IMR-90 (cell line): ENCODE measurements at regions not wholly inside any gene's neighbourhood (a gene's known extent, or its start where the extent isn't known, plus 50 kb on each side); places are given as distances from the start of the nearest gene placed in this dataset.

Experiments used
- ATAC-seq: fragments of 200-7000 bp; cut with Tn5 transposase; 2 replicates; pipeline ENCODE4 v1.9.1; 2020; ENCODE audit warnings: low read depth, mild to moderate bottlenecking, moderate library complexity
- BruUV-seq: library from RNA; stranded (reverse); fragments of 400-500 nt; replicated peaks from 2 replicates; lab custom pipeline; 2021; lab: Mats Ljungman, UMichigan
- CTCF ChIA-PET: fragments of 300-600 bp; formaldehyde crosslinking; extraction: SDS; loops from one replicate; lab custom pipeline; 2021; ENCODE audit warnings: antibody characterized with exemption; lab: Yijun Ruan, JAX
- POLR2A ChIA-PET: fragments of 300-600 bp; sonication (Branson Sonifier 250); formaldehyde crosslinking; loops from one replicate; lab custom pipeline; 2022; ENCODE audit warnings: antibody characterized with exemption; ENCODE audit not compliant: unreplicated experiment; lab: Charles Lee
- DNase-seq: peaks from one replicate; pipeline ENCODE4 v3.0.0; 2013
- H2AFZ ChIP-seq: replicated peaks from 2 replicates; pipeline ENCODE3; 2013; ENCODE audit warnings: low read length, mild to moderate bottlenecking; ENCODE audit not compliant: poor library complexity
- H2AK5ac ChIP-seq: 2 replicates; pipeline ENCODE4 v1.6.1; 2013; ENCODE audit warnings: low read depth, low read length, inconsistent platforms
- H2AK9ac ChIP-seq: replicated peaks from 2 replicates; pipeline ENCODE3; 2013; ENCODE audit warnings: mild to moderate bottlenecking, low read depth, low read length, moderate library complexity; ENCODE audit not compliant: poor library complexity
- H2BK120ac ChIP-seq: 2 replicates; pipeline ENCODE4 v1.6.1; 2013; ENCODE audit warnings: low read depth, low read length, inconsistent platforms
- H2BK15ac ChIP-seq: 3 replicates; pipeline ENCODE4 v1.6.1; 2013; ENCODE audit warnings: low read depth, low read length, inconsistent platforms
- H2BK20ac ChIP-seq: 2 replicates; pipeline ENCODE4 v1.6.1; 2013; ENCODE audit warnings: low read depth, mild to moderate bottlenecking, inconsistent platforms, low read length, moderate library complexity
- H2BK5ac ChIP-seq: 2 replicates; pipeline ENCODE4 v1.6.1; 2013; ENCODE audit warnings: mild to moderate bottlenecking, low read depth, low read length, inconsistent platforms; ENCODE audit not compliant: poor library complexity, severe bottlenecking
- H3K14ac ChIP-seq: replicated peaks from 2 replicates; pipeline ENCODE4 v1.6.1; 2013; ENCODE audit warnings: low read depth, low read length, inconsistent platforms
- H3K18ac ChIP-seq: 2 replicates; pipeline ENCODE4 v1.6.1; 2013; ENCODE audit warnings: low read depth, low read length, control low read depth
- H3K23ac ChIP-seq: 2 replicates; pipeline ENCODE4 v1.6.1; 2013; ENCODE audit warnings: low read depth, low read length, inconsistent platforms
- H3K27ac ChIP-seq: 2 replicates; pipeline ENCODE4 v1.5.1; 2013; ENCODE audit warnings: mild to moderate bottlenecking, control low read depth, low read length; ENCODE audit not compliant: insufficient read depth
- H3K27me3 ChIP-seq: 2 replicates; pipeline ENCODE4 v1.6.1; 2013; ENCODE audit warnings: low read length; ENCODE audit not compliant: control insufficient read depth, insufficient read depth
- H3K36me3 ChIP-seq: 2 replicates; pipeline ENCODE4 v1.6.1; 2013; ENCODE audit warnings: low read length, mixed read lengths; ENCODE audit not compliant: control insufficient read depth, insufficient read depth
- H3K4ac ChIP-seq: 2 replicates; pipeline ENCODE4 v1.6.1; 2013; ENCODE audit warnings: low read depth, low read length, inconsistent platforms
- H3K4me1 ChIP-seq: 2 replicates; pipeline ENCODE4 v1.6.1; 2013; ENCODE audit warnings: low read length, mixed read lengths; ENCODE audit not compliant: control insufficient read depth, insufficient read depth
- H3K4me2 ChIP-seq: 2 replicates; pipeline ENCODE4 v1.6.1; 2013; ENCODE audit warnings: low read depth, mild to moderate bottlenecking, control low read depth, low read length, moderate library complexity
- H3K4me3 ChIP-seq: 2 replicates; pipeline ENCODE4 v1.5.1; 2013; ENCODE audit warnings: low read depth, mild to moderate bottlenecking, control low read depth, low read length, moderate library complexity; ENCODE audit not compliant: insufficient read depth
- H3K56ac ChIP-seq: 2 replicates; pipeline ENCODE4 v1.6.1; 2013; ENCODE audit warnings: low read length, inconsistent platforms; ENCODE audit not compliant: insufficient read depth; ENCODE audit errors: extremely low read depth
- H3K79me1 ChIP-seq, 2 experiments: 2 replicates each; pipeline ENCODE4 v1.6.1; 2013; ENCODE audit warnings: low read length in 2 of 2, inconsistent platforms in 1 of 2, low read depth in 1 of 2
- H3K9ac ChIP-seq: 2 replicates; pipeline ENCODE4 v1.6.1; 2013; ENCODE audit warnings: low read depth, low read length, control low read depth
- H3K9me1 ChIP-seq: 2 replicates; pipeline ENCODE4 v1.6.1; 2013; ENCODE audit warnings: low read length, inconsistent platforms; ENCODE audit not compliant: insufficient read depth
- H3K9me3 ChIP-seq: 2 replicates; pipeline ENCODE4 v1.6.1; 2013; ENCODE audit warnings: low read length; ENCODE audit not compliant: control insufficient read depth, insufficient read depth
- H4K20me1 ChIP-seq: 2 replicates; pipeline ENCODE4 v1.6.1; 2013; ENCODE audit warnings: low read length, inconsistent platforms; ENCODE audit not compliant: insufficient read depth
- H4K5ac ChIP-seq: 2 replicates; pipeline ENCODE4 v1.6.1; 2013; ENCODE audit warnings: mild to moderate bottlenecking, low read depth, low read length, control low read depth
- H4K8ac ChIP-seq, 2 experiments: 2 replicates each; pipeline ENCODE4 v1.6.1; 2013; ENCODE audit warnings: low read depth in 2 of 2, low read length in 2 of 2, control low read depth in 1 of 2, inconsistent platforms in 1 of 2
- H4K91ac ChIP-seq: 2 replicates; pipeline ENCODE4 v1.6.1; 2013; ENCODE audit warnings: low read depth, low read length, inconsistent platforms; ENCODE audit not compliant: insufficient read depth
- BHLHE40 ChIP-seq: fragments of 150-350 bp; IDR thresholded peaks from 2 replicates; pipeline ENCODE4 v1.6.1; 2016; ENCODE audit warnings: mild to moderate bottlenecking, low read depth, low read length
- CEBPB ChIP-seq: IDR thresholded peaks from 2 replicates; pipeline ENCODE4 v1.6.1; 2012; ENCODE audit warnings: low read depth, low read length, improper control_type of control experiment
- CHD1 ChIP-seq: IDR thresholded peaks from 2 replicates; pipeline ENCODE4 v1.6.1; 2012; ENCODE audit warnings: low read depth, low read length, improper control_type of control experiment
- FOS ChIP-seq: fragments of 150-350 bp; IDR thresholded peaks from 2 replicates; pipeline ENCODE4 v1.6.1; 2016; ENCODE audit warnings: low read depth, low read length
- MAZ ChIP-seq: IDR thresholded peaks from 2 replicates; pipeline ENCODE4 v1.6.1; 2012; ENCODE audit warnings: low read depth, mild to moderate bottlenecking, low read length, improper control_type of control experiment, moderate library complexity, borderline replicate concordance
- NFE2L2 ChIP-seq: fragments of 150-350 bp; IDR thresholded peaks from 2 replicates; pipeline ENCODE4 v1.6.1; 2016; ENCODE audit warnings: low read depth, mild to moderate bottlenecking, low read length
- POLR2A ChIP-seq: IDR thresholded peaks from 2 replicates; pipeline ENCODE4 v1.6.1; 2012; ENCODE audit warnings: mild to moderate bottlenecking, low read depth, low read length
- RAD21 ChIP-seq: IDR thresholded peaks from 2 replicates; pipeline ENCODE4 v1.6.1; 2012; ENCODE audit warnings: low read length, improper control_type of control experiment
- RCOR1 ChIP-seq: IDR thresholded peaks from 2 replicates; pipeline ENCODE4 v1.6.1; 2012; ENCODE audit warnings: mild to moderate bottlenecking, low read length, improper control_type of control experiment; ENCODE audit not compliant: insufficient replicate concordance
- SMC3 ChIP-seq: fragments of 150-350 bp; IDR thresholded peaks from 2 replicates; pipeline ENCODE4 v1.6.1; 2016; ENCODE audit warnings: low read depth, mild to moderate bottlenecking, antibody characterized with exemption, low read length, moderate library complexity
- WGBS, 2 experiments: methylation state at CpG; one replicate each; pipeline versions ENCODE4 v1.1.5 to v1.1.7; 2013; ENCODE audit warnings: missing lambda C conversion rate in 2 of 2; ENCODE audit not compliant: insufficient read length in 1 of 2; ENCODE audit errors: extremely low coverage in 2 of 2; 5-methylcytosine and 5-hydroxymethylcytosine counted together
- dilution Hi-C: fragments of 300-500 bp; cut with HindIII; formaldehyde crosslinking; loops from one replicate; pipeline ENCODE4 v1.14.3; 2018; ENCODE audit warnings: low sequenced_read_pairs; ENCODE audit not compliant: unreplicated experiment
- in situ Hi-C: fragments of 300-500 bp; cut with MboI; formaldehyde crosslinking; loops from 3 replicates; pipeline ENCODE4 v1.14.3; 2019; ENCODE audit warnings: low sequenced_read_pairs, inconsistent platforms, mixed read lengths
- intact Hi-C: fragments of 100-400 bp; cut with micrococcal nuclease; formaldehyde crosslinking; loops from 2 replicates; pipeline ENCODE4 v1.10.0; 2022
- TF ChIP-seq, protein P1 (sequence below): fragments of 150-350 bp; IDR thresholded peaks from 2 replicates; pipeline ENCODE4 v1.6.1; 2016; ENCODE audit warnings: low read depth, mild to moderate bottlenecking, low read length, moderate library complexity, borderline replicate concordance
- TF ChIP-seq, protein P2 (sequence below): conservative IDR thresholded peaks from 2 replicates; pipeline ENCODE4 v1.5.1; 2012; ENCODE audit warnings: mild to moderate bottlenecking, low read depth, low read length, improper control_type of control experiment

DNA sequence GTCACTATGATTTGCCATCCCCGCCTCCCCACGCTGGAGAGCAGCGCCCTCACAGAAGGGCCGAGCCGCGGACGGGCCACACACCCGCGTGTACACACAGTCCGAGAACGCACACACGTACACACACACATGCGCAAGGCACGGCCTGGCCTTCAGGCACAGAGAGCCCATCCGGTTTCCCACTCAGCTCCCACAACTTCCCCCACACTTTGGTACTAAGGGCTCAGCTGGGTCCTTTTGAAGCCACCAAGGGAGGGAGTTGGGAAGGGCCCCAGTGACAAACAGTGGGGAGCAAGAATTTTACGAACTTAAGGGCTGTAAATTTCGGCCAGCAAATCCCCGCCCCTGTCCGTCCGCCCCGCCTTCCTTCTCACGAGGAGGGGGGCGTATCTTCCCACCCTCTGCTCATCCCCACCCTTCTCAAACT lies 133.3 kb upstream of the HAND1 start:
- dilution Hi-C loops, result no loop called here
- H2BK5ac ChIP-seq, result no peak overlapping the region
- H4K5ac ChIP-seq, result no peak overlapping the region
- H2BK120ac ChIP-seq, result no peak overlapping the region
- in situ Hi-C loops, result loop anchor here (10.0 kb wide), 1 partner anchor 537 kb away; no protein-coding TSS in a partner anchor
- no peak overlapping the region for H3K9ac ChIP-seq
- H3K27ac ChIP-seq, result no peak overlapping the region
- H3K36me3 ChIP-seq, result no peaks in the 10 kb centered on the region
- peak overlapping the region; percentile 48 for H2AK9ac ChIP-seq
- peak overlapping the region; percentile 89 for H2AFZ ChIP-seq
- TF ChIP-seq, protein P1, sequence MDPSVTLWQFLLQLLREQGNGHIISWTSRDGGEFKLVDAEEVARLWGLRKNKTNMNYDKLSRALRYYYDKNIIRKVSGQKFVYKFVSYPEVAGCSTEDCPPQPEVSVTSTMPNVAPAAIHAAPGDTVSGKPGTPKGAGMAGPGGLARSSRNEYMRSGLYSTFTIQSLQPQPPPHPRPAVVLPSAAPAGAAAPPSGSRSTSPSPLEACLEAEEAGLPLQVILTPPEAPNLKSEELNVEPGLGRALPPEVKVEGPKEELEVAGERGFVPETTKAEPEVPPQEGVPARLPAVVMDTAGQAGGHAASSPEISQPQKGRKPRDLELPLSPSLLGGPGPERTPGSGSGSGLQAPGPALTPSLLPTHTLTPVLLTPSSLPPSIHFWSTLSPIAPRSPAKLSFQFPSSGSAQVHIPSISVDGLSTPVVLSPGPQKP, result no peak
- TF ChIP-seq, protein P2, sequence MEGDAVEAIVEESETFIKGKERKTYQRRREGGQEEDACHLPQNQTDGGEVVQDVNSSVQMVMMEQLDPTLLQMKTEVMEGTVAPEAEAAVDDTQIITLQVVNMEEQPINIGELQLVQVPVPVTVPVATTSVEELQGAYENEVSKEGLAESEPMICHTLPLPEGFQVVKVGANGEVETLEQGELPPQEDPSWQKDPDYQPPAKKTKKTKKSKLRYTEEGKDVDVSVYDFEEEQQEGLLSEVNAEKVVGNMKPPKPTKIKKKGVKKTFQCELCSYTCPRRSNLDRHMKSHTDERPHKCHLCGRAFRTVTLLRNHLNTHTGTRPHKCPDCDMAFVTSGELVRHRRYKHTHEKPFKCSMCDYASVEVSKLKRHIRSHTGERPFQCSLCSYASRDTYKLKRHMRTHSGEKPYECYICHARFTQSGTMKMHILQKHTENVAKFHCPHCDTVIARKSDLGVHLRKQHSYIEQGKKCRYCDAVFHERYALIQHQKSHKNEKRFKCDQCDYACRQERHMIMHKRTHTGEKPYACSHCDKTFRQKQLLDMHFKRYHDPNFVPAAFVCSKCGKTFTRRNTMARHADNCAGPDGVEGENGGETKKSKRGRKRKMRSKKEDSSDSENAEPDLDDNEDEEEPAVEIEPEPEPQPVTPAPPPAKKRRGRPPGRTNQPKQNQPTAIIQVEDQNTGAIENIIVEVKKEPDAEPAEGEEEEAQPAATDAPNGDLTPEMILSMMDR, result no peak
- no peak for TF ChIP-seq SMC3
- TF ChIP-seq RCOR1, result no peak
- TF ChIP-seq BHLHE40, result no peak
- no peak for TF ChIP-seq RAD21
- no peak for TF ChIP-seq CEBPB
- no peak for TF ChIP-seq MAZ
- TF ChIP-seq POLR2A, result no peak
- TF ChIP-seq CHD1, result no peak
- TF ChIP-seq FOS, result no peak
- no peak for TF ChIP-seq NFE2L2
- H3K9me1 ChIP-seq, result no peaks in the 10 kb centered on the region
- WGBS, 2 experiments, result 10% methylated on average over 2 of the region's 23 CpGs; no CpG with 5 or more reads in 1 of the 2 experiments
- ChIA-PET POLR2A (no interaction called here), CTCF (interaction anchor here (0.6 to 0.8 kb wide), 2 partner anchors 144 to 391 kb away, joined by 3 read pairs; no protein-coding TSS in a partner anchor)
- H3K9me3 ChIP-seq, result no peaks in the 10 kb centered on the region
- peaks cover 3% of the 10 kb centered on the region; the same call in 1 of the 2 replicates for H3K4me1 ChIP-seq
- 0 out of 2 replicates have a peak overlapping the region, but pooled peaks have one; percentile 31 for H3K23ac ChIP-seq
- H3K4me3 ChIP-seq, result peak overlapping the region; percentile 1; the same call in 1 of the 2 replicates
- intact Hi-C loops, result loop anchor here (2.0 kb wide), 1 partner anchor 91 kb away; no protein-coding TSS in a partner anchor
- H4K91ac ChIP-seq, result no peak overlapping the region
- H2AK5ac ChIP-seq, result no peak overlapping the region
- no peaks in the 10 kb centered on the region for H4K20me1 ChIP-seq
- H3K79me1 ChIP-seq, result no peaks in the 10 kb centered on the region
- H3K4me2 ChIP-seq, result peak overlapping the region; percentile 70
- no peak overlapping the region for H2BK20ac ChIP-seq
- H3K18ac ChIP-seq, result no peak overlapping the region
- H3K27me3 ChIP-seq, result peaks cover 57% of the 10 kb centered on the region
- ATAC-seq (peak; percentile 22; the same call in 1 of the 2 replicates), DNase-seq (peak; percentile 18)
- no peak overlapping the region for H3K4ac ChIP-seq
- no peak overlapping the region for H4K8ac ChIP-seq
- H3K14ac ChIP-seq, result no peak overlapping the region
- H3K56ac ChIP-seq, result no peak overlapping the region
- no peak overlapping the region for H2BK15ac ChIP-seq
- BruUV-seq, result no TSS peak
